ENCODE measurements at regions not wholly inside any gene's neighbourhood (a gene's known extent, or its start where the extent isn't known, plus 50 kb on each side); places are given as distances from the start of the nearest gene placed in this dataset.

- TF ChIP-seq CTCF (conservative IDR thresholded peaks at IDR 0.05; ENCODE audit: low read length): no peak
- TF ChIP-seq EZH2phosphoT487 (IDR thresholded peaks at IDR 0.05; ENCODE audit: borderline replicate concordance, low read depth, low read length): no peak
Observed at GRCh38 chr5:171609806-171610452, 175.7 kb upstream of the SMIM23 start.

All from OCI-LY7 (cell line).